ENCODE measurements at regions not wholly inside any gene's neighbourhood (a gene's known extent, or its start where the extent isn't known, plus 50 kb on each side); places are given as distances from the start of the nearest gene placed in this dataset.

DNA sequence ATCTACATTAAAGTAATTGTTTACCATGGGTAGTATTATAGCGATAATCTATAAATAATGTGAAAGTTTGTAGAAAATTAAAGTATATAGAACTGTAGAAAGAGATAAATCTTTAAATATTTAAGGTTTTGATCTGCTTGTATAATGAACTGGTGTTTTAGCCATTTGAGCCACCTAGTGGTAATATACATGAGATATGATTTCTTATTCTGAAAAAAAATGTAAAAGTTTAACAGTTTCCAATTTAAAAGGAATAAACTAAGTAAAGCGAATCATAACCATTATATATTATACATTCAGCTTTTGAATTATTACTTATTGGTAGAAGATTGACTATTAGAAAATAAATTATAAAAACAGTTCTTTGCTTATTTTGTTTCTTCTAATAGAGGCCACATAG, 91.2 kb downstream of the OTUD1 start:
- Histone ChIP-seq H3K4me3 (ENCODE audit: low read depth in 1 of 2, low read length in 2 of 2) (no peak overlapping the region), H4K20me1 (ENCODE audit: insufficient read depth, low read length) (no peaks in the 10 kb centered on the region), H3K9ac (ENCODE audit: low read depth, low read length) (no peak overlapping the region), H3K4me2 (ENCODE audit: insufficient read depth, low read length) (no peak overlapping the region), H2AFZ (ENCODE audit: low read depth, low read length) (no peak overlapping the region), H3K79me2 (ENCODE audit: insufficient read depth, low read length) (no peaks in the 10 kb centered on the region), H3K27ac (ENCODE audit: low read length) (no peak overlapping the region), H3K36me3 (ENCODE audit: insufficient read depth, low read length) (no peaks in the 10 kb centered on the region), H3K27me3 (ENCODE audit: insufficient read depth, low read length, poor library complexity) (no peaks in the 10 kb centered on the region), H3K9me3 (ENCODE audit: insufficient read depth, low read length, severe bottlenecking) (no peaks in the 10 kb centered on the region), H3K4me1 (ENCODE audit: insufficient read depth, low read length) (peaks cover 21% of the 10 kb centered on the region)
- ATAC-seq (ENCODE audit: insufficient read depth, low read depth): no peak
- no peak for DNase-seq
- TF ChIP-seq EZH2 (IDR thresholded peaks at IDR 0.05; ENCODE audit: borderline replicate concordance, low read depth, low read length, severe bottlenecking): no peak
- TF ChIP-seq, protein P1, sequence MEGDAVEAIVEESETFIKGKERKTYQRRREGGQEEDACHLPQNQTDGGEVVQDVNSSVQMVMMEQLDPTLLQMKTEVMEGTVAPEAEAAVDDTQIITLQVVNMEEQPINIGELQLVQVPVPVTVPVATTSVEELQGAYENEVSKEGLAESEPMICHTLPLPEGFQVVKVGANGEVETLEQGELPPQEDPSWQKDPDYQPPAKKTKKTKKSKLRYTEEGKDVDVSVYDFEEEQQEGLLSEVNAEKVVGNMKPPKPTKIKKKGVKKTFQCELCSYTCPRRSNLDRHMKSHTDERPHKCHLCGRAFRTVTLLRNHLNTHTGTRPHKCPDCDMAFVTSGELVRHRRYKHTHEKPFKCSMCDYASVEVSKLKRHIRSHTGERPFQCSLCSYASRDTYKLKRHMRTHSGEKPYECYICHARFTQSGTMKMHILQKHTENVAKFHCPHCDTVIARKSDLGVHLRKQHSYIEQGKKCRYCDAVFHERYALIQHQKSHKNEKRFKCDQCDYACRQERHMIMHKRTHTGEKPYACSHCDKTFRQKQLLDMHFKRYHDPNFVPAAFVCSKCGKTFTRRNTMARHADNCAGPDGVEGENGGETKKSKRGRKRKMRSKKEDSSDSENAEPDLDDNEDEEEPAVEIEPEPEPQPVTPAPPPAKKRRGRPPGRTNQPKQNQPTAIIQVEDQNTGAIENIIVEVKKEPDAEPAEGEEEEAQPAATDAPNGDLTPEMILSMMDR (IDR thresholded peaks at IDR 0.05; ENCODE audit: borderline replicate concordance, extremely low read depth, low read length, poor library complexity, severe bottlenecking): peak; percentile 34

DNA sequence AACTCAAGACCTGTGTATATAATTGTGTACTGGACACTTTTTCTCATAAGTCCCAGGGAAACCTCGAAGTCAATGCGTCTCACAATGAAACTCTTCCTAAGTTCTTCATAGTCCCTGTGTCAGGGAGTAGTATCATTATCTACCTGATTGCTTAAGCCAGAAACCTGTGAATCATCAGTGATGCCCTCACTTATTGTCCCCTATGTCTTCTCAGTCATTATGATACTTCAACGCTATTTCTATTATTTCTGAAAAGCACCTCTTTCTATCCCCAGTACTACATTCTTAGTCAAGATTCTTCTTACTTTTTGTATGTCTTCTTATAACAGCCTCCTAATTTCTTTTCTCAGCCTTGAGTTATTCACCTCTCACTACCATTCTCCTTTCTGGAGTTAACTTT, 94.3 kb downstream of the OTUD1 start:
- Histone ChIP-seq H3K36me3 (ENCODE audit: insufficient read depth, low read length) (no peaks in the 10 kb centered on the region), H4K20me1 (ENCODE audit: insufficient read depth, low read length) (no peaks in the 10 kb centered on the region), H3K9ac (ENCODE audit: low read depth, low read length) (no peak overlapping the region), H3K4me1 (ENCODE audit: insufficient read depth, low read length) (peaks cover 24% of the 10 kb centered on the region), H3K4me2 (ENCODE audit: insufficient read depth, low read length) (no peak overlapping the region), H2AFZ (ENCODE audit: low read depth, low read length) (no peak overlapping the region), H3K27me3 (ENCODE audit: insufficient read depth, low read length, poor library complexity) (no peaks in the 10 kb centered on the region), H3K79me2 (ENCODE audit: insufficient read depth, low read length) (no peaks in the 10 kb centered on the region), H3K4me3 (ENCODE audit: low read depth in 1 of 2, low read length in 2 of 2) (no peak overlapping the region), H3K9me3 (ENCODE audit: insufficient read depth, low read length, severe bottlenecking) (no peaks in the 10 kb centered on the region), H3K27ac (ENCODE audit: low read length) (no peak overlapping the region)
- ATAC-seq (ENCODE audit: insufficient read depth, low read depth): no peak
- TF ChIP-seq, protein P1 (IDR thresholded peaks at IDR 0.05; ENCODE audit: borderline replicate concordance, extremely low read depth, low read length, poor library complexity, severe bottlenecking): no peak
- TF ChIP-seq EZH2 (IDR thresholded peaks at IDR 0.05; ENCODE audit: borderline replicate concordance, low read depth, low read length, severe bottlenecking): no peak
- no peak for DNase-seq

DNA sequence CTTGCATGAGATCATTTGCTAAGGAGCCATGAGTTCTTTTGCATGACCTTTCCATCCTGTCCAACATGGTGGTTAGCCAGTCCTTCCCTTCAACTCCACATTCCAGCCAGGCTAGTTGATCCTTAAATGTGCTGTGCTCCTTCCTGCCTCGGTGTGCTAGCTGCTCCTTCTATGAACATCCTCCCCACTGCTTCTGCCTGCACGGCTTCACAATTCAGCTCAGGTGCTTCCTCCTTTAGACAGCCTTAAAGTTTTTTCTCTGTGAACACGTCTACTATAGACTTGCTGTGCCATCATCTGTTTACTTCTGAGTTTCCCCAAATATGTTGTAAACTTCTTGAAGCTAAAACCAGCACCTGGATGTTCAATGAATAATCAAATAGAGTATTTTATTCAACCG, 95.5 kb downstream of the OTUD1 start:
- Histone ChIP-seq H3K9ac (ENCODE audit: low read depth, low read length) (no peak overlapping the region), H3K79me2 (ENCODE audit: insufficient read depth, low read length) (no peaks in the 10 kb centered on the region), H2AFZ (ENCODE audit: low read depth, low read length) (peak overlapping the region; percentile 57; the same call in 1 of the 2 replicates), H3K27ac (ENCODE audit: low read length) (peak overlapping the region; percentile 57), H3K4me1 (ENCODE audit: insufficient read depth, low read length) (peaks cover 31% of the 10 kb centered on the region), H3K4me2 (ENCODE audit: insufficient read depth, low read length) (no peak overlapping the region; the same call in 1 of the 2 replicates), H3K9me3 (ENCODE audit: insufficient read depth, low read length, severe bottlenecking) (no peaks in the 10 kb centered on the region), H3K27me3 (ENCODE audit: insufficient read depth, low read length, poor library complexity) (no peaks in the 10 kb centered on the region), H3K4me3 (ENCODE audit: low read depth in 1 of 2, low read length in 2 of 2) (no peak overlapping the region), H3K36me3 (ENCODE audit: insufficient read depth, low read length) (no peaks in the 10 kb centered on the region), H4K20me1 (ENCODE audit: insufficient read depth, low read length) (no peaks in the 10 kb centered on the region)
- DNase-seq: peak; percentile 30
- ATAC-seq (ENCODE audit: insufficient read depth, low read depth): peak; percentile 65
- no peak for TF ChIP-seq EZH2 (IDR thresholded peaks at IDR 0.05; ENCODE audit: borderline replicate concordance, low read depth, low read length, severe bottlenecking)
- TF ChIP-seq, protein P1 (IDR thresholded peaks at IDR 0.05; ENCODE audit: borderline replicate concordance, extremely low read depth, low read length, poor library complexity, severe bottlenecking): no peak

DNA sequence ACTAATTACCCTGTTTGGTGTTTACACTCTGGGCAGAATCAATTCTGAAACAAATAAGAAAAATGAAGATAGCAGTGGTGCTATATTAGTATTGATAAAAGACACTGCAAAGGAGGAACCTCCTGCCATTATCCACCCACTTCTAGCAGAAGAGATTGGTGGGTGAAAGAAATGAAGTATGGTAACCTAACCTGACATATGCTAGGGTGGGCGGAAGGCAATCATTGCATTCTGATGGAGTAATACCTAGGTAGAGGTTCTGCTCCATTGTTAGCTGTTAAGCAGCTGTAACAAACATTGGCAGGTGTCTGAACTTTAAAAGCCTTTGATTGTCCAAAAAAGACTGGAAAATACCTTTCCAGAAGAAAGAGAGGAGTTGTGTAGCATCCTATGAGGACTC, 95.9 kb downstream of the OTUD1 start:
- Histone ChIP-seq H3K27ac (ENCODE audit: low read length) (peak overlapping the region; percentile 28; the same call in 1 of the 2 replicates), H3K4me3 (ENCODE audit: low read depth in 1 of 2, low read length in 2 of 2) (no peak overlapping the region), H3K4me2 (ENCODE audit: insufficient read depth, low read length) (no peak overlapping the region)

More for the DNA sequence above, 95.9 kb downstream of the OTUD1 start:
- Histone ChIP-seq H2AFZ (ENCODE audit: low read depth, low read length) (peak overlapping the region; percentile 57; the same call in 1 of the 2 replicates), H3K36me3 (ENCODE audit: insufficient read depth, low read length) (no peaks in the 10 kb centered on the region), H3K9me3 (ENCODE audit: insufficient read depth, low read length, severe bottlenecking) (no peaks in the 10 kb centered on the region), H3K79me2 (ENCODE audit: insufficient read depth, low read length) (no peaks in the 10 kb centered on the region), H4K20me1 (ENCODE audit: insufficient read depth, low read length) (no peaks in the 10 kb centered on the region), H3K4me1 (ENCODE audit: insufficient read depth, low read length) (peaks cover 35% of the 10 kb centered on the region), H3K9ac (ENCODE audit: low read depth, low read length) (no peak overlapping the region), H3K27me3 (ENCODE audit: insufficient read depth, low read length, poor library complexity) (no peaks in the 10 kb centered on the region)
- TF ChIP-seq, protein P1 (IDR thresholded peaks at IDR 0.05; ENCODE audit: borderline replicate concordance, extremely low read depth, low read length, poor library complexity, severe bottlenecking): no peak
- TF ChIP-seq EZH2 (IDR thresholded peaks at IDR 0.05; ENCODE audit: borderline replicate concordance, low read depth, low read length, severe bottlenecking): no peak
- DNase-seq (no peak), ATAC-seq (ENCODE audit: insufficient read depth, low read depth) (no peak)

All from DND-41 (cell line).